ENCODE measurements at regions not wholly inside any gene's neighbourhood (a gene's known extent, or its start where the extent isn't known, plus 50 kb on each side); places are given as distances from the start of the nearest gene placed in this dataset.

DNA sequence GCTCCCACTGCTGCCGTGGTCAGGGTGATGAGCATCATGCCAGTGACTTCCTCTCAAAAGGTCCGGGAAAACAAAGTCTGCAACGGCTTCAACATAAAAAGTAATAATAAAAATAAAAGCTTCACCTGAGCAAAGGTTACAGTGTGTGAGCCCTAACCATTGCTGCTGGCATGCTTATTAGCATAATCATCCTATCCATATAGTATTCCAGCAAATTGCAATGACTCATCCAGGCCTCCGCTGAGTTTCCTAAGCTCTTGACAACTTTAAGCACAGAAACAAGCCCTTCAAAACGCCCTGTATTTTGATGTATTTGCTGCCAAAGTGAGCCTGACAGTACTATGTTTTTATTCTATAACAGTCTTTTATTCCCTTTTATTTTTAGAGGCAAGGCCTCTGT is 100.5 kb downstream of the AASDH start:
- no peak for DNase-seq (ENCODE audit: low spot score)

- no peak for DNase-seq (ENCODE audit: low spot score)
Measured at GRCh38 chr4:56283375-56283774, 103.9 kb downstream of the AASDH start.

DNA sequence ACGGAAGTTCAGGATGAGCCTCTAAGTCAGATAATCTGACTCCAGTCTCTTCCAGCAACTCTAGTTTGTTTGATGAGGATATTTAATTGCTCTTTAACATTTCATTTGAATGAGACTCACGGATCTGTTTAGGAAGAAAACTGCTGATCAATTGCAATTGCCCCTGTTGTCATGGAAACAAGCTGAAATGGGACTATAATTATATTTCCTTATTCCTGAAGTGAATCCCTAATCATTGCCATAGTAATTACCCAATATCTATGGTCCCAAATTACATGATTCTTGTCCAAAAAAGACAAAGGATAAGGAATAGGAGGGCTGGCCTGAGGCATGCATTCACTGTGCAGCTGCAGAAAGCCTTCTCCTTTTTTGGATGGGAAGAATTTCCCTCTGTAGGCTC is 105.3 kb downstream of the AASDH start:
- DNase-seq (ENCODE audit: low spot score), result no peak

DNA sequence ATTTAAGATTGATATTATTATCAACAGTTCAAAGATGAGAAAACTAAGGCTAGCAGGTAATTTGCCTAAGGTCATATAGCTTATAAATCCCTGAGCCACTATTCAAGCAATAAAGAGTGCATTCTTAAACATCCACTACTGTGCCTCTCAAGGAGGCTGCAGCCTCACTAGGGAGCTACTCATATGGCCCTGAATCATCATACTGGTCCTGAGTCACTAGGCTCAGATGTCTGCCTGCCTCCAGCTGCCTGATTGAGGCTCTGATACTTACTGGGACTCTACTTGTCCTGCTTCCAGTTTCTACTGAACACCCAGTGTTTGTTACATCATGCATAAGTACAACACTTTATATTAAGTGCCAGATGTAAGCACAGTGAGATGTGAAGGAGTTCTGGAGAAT is 110.7 kb downstream of the AASDH start:
- no peak for DNase-seq (ENCODE audit: low spot score)

DNA sequence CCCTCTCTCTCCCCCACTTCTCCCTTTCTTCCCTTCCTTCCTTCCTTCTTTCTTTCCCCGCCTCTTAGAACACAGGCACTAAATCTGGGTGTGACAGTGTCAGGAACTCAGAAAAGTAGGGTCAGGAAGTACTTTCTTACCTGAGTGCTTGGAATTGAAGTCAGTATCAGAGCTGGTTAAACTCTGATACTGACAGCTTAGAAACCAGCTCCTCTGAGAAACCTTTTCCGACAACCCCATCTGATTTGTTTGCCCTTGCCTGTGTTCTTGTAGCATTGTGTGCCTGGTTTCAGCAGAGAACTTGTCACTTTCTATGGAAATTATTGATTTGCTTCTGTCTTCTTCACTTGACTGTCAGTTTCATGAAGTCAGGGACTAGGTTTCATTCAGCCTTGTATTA is 113.9 kb downstream of the AASDH start:
- no peak for DNase-seq (ENCODE audit: low spot score)

GRCh38 chr4:56272927-56273326 is 114.4 kb downstream of the AASDH start:
- no peak for DNase-seq (ENCODE audit: low spot score)

- DNase-seq (ENCODE audit: low spot score), result no peak
Measured at GRCh38 chr4:56272003-56272402, 115.3 kb downstream of the AASDH start.

- DNase-seq (ENCODE audit: low spot score), result no peak
Measured at GRCh38 chr4:56271131-56271530, 116.2 kb downstream of the AASDH start.

DNA sequence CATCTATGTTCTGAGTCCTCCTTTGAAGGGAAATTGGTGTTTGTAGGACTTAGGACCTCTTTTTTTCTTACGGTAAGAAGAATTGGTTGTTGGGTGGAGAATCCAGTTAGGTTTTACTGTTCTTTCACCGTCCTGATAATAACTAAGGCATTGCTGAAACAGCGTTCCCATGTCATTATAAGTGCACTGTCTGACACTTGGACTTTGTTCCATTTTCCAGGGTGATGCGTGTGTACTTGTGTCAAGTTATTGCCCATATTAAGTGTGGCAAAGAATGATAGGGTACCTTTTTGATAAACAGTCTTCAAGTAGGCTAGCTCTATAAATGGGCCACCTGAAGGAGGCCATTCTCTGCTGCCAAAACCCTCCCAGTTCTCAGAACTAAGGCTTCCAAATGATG is 119.7 kb downstream of the AASDH start:
- no peak for DNase-seq (ENCODE audit: low spot score)

- DNase-seq (ENCODE audit: low spot score), result no peak
Measured at GRCh38 chr4:56264873-56265272, 122.4 kb downstream of the AASDH start.

DNA sequence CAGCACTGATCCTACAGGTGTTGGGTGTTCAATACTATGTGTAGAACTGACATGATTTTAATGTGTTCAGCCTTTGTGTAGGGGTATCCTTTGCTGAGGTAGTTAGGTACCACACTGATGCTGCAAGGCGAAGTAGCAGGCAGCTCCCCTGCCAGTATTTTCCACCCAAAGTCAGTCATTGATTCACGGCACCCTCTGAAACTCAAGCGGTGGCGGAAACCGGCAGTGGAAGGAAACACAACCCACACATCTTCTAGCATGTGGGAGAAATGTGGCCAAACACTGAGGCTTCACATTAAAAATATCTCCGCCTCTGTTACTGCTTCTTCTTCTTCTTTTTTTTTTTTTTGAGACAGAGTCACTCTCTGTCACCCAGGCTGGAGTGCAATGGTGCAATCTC is 126.3 kb downstream of the AASDH start:
- DNase-seq (ENCODE audit: low spot score), result no peak

DNA sequence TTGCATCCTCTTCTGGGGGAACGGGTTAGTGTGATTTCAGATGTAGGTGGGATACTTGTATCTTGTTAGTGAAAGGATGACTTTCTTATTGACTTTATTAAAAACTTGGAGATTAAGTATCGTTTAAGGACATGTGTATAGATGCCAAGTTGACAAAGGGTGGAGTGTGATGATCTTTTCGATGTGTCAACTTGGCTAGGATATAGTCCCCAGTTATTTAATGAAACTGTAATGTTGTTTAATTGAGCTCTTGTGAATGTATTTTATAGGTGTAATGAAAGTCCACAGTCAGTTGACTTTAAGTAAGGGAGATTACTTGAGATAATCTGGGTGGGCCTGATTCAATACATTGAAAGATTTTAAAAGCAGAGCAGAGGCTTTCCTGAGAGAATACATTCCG is 127.0 kb downstream of the AASDH start:
- DNase-seq (ENCODE audit: low spot score), result no peak

GRCh38 chr4:56259655-56260054 is 127.6 kb downstream of the AASDH start:
- DNase-seq (ENCODE audit: low spot score), result no peak

GRCh38 chr4:56255820-56256219 is 131.5 kb downstream of the AASDH start:
- DNase-seq (ENCODE audit: low spot score), result no peak

GRCh38 chr4:56253666-56254305 is 133.5 kb downstream of the AASDH start:
- no peak for DNase-seq (ENCODE audit: low spot score)

DNA sequence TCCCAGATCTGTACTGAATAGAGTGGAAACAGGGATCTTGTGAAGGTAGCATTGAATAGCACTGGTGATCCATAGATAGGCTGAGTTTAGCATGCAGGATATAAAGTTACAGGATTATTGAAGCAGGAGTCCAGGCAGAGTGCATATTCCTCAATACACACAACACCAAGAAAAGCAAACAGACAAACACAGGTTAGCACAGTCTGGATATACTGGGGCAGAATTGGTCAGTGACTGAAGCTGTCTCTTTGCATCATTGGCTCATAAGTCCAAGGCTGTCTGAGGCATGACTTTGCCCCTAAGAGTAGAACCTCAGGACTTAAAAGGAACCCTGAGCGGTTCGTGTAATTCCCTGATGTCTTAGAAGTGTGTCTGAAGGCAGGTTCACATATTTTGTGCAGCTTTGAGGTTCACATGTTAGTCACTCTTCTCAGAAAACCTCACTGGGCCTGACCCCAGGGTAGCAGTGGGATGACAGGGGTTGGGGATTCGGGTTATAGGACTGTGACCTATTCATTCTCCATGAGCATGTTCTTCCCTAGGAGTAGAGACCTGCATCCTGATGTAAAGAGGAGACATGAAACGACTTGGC is 134.6 kb downstream of the AASDH start:
- DNase-seq (ENCODE audit: low spot score), result no peak

GRCh38 chr4:56251556-56251955 is 135.7 kb downstream of the AASDH start:
- no peak for DNase-seq (ENCODE audit: low spot score)

- no peak for DNase-seq (ENCODE audit: low spot score)
Measured at GRCh38 chr4:56250776-56251175, 136.5 kb downstream of the AASDH start.

- DNase-seq (ENCODE audit: low spot score), result no peak
Measured at GRCh38 chr4:56247646-56248045, 139.6 kb downstream of the AASDH start.

DNA sequence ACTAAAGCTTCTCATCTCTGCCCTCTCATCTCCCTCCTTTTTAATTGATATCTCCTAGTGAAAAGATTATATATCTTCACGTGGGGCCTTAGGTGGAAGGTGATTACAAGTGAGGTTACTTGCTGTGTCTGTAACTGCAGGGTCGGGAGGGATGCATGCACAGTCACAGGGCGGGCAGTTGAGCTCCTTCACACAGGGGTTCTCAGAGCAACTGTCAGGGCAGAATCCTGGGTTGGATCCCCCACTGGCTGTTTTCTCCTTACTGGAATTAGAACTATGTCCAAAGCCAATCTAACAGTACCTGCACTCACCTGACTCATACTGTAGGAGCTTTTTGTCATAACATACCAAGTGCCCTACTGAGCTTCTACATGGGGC is 141.1 kb downstream of the AASDH start:
- DNase-seq (ENCODE audit: low spot score), result no peak

GRCh38 chr4:56245547-56246232 is 141.6 kb downstream of the AASDH start:
- DNase-seq (ENCODE audit: low spot score), result no peak

GRCh38 chr4:56244681-56245080 is 142.6 kb downstream of the AASDH start:
- no peak for DNase-seq (ENCODE audit: low spot score)

GRCh38 chr4:56243107-56243506 is 144.2 kb downstream of the AASDH start:
- DNase-seq (ENCODE audit: low spot score), result no peak

All from SK-N-DZ (cell line).